Activated T-cell treated with anti-CD3 and anti-CD28 coated beads for 24 hours (primary cell): ENCODE measurements at regions not wholly inside any gene's neighbourhood (a gene's known extent, or its start where the extent isn't known, plus 50 kb on each side); places are given as distances from the start of the nearest gene placed in this dataset.

Experiments
- DNase-seq: peaks from one replicate; pipeline ENCODE4 v3.0.0-alpha.2; 2020; ENCODE audit warnings: low read depth

DNA sequence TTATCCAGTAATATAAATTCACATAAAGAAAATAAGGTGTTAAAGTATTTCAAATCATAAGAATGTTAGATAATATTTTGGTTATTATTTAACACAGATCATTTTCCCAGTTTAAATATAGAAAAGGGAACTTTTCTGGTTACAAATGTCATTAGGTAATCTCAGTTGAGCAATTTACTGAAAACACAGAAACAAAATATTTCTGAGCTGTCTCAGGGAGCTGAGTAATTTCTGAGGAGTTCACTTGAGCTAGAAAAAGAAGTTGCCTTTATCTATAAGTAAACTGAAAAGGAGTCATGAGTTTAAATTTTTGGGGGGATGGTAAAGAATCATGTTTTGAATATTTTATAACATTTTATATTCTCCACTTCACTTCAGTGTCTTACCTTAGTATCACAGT is 855.4 kb upstream of the ARPP21 start:
- no peak for DNase-seq

GRCh38 chr3:34793057-34793456 is 846.3 kb upstream of the ARPP21 start:
- no peak for DNase-seq

- no peak for DNase-seq
Observed at GRCh38 chr3:34807611-34808010, 831.7 kb upstream of the ARPP21 start.

GRCh38 chr3:34808287-34808686 is 831.0 kb upstream of the ARPP21 start:
- no peak for DNase-seq

DNA sequence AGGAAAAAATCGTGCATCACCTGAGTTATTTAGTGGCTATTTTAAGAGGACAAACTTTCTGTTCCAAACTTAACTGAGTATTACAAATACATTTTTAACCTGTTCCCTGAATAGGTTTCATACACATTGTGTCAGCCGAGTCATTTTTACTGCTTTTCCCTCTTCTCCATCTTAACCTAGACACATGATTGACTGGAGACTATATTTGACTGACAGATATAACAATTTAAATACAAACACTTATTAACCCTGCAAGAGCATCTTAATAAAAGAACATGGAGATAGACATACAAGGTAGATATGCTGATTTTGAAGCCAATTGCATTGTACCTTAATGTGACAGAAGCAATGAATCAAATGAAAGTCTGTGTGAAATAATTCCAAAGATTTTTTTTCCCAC is 810.5 kb upstream of the ARPP21 start:
- no peak for DNase-seq

GRCh38 chr3:34832865-34833508 is 806.3 kb upstream of the ARPP21 start:
- no peak for DNase-seq

- no peak for DNase-seq
Observed at GRCh38 chr3:34837848-34838741, 801.2 kb upstream of the ARPP21 start.

GRCh38 chr3:34842706-34843480 is 796.4 kb upstream of the ARPP21 start:
- no peak for DNase-seq

- no peak for DNase-seq
Observed at GRCh38 chr3:34844323-34844620, 795.1 kb upstream of the ARPP21 start.

- DNase-seq: no peak
Observed at GRCh38 chr3:34851137-34851536, 788.2 kb upstream of the ARPP21 start.

DNA sequence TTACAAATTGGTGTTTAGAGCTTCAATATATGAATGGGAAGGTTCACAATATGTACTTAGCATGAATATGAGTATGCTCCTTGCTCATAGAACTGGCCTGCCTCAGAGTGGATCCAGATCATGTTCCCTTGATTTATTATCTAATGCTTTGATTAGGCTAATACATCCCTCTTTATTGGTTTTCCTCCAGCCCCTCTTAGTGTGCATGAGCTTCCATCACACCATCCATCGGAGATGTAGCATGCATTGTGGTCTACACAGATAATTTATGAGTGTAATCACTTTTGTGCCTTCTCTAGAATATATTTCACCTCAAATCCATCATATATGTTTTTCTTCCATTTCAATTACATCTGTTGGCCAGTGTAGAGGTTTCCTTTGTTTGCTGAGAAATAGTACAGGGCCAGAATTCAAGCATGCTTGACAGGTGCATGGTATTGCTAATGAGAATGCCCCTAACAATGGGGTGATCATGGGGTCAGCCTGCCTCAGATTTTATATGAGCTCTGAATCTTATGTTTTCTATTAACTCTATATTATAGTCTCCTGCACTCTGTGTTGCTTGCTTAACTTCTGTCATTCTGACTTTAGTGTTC is 786.4 kb upstream of the ARPP21 start:
- DNase-seq: no peak

- DNase-seq: no peak
Observed at GRCh38 chr3:34856081-34856947, 783.0 kb upstream of the ARPP21 start.

DNA sequence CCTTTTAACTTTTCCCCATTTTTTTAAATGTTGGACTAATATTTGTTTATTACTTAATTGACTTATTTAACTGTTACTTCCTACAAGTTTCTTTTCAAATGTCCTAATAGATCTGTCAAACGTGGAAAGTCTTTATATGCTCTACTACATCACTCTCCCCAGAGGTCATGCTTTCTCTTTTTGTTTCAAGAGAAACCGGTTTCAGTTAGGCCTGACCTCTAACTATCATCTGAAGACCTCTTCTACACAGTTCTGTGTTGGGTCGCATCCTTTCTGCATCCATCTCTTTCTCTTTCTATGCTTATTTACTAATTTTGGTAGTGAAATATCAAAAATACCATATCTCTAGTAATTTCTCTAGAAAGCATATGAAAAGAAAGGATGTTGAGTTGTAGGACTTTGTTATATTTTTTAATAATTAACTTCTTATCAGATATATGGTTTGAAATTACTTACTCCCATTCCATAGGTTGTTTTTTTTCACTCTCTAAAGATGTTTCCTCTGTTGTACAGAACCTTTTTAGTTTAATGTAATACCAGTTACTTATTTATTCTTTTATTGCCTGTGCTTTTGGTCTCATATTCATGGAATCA is 781.2 kb upstream of the ARPP21 start:
- DNase-seq: no peak

- DNase-seq: no peak
Observed at GRCh38 chr3:34859746-34860145, 779.6 kb upstream of the ARPP21 start.

GRCh38 chr3:34862456-34862855 is 776.9 kb upstream of the ARPP21 start:
- no peak for DNase-seq

GRCh38 chr3:34863485-34863884 is 775.8 kb upstream of the ARPP21 start:
- DNase-seq: no peak

- DNase-seq: no peak
Observed at GRCh38 chr3:34864011-34864410, 775.3 kb upstream of the ARPP21 start.

DNA sequence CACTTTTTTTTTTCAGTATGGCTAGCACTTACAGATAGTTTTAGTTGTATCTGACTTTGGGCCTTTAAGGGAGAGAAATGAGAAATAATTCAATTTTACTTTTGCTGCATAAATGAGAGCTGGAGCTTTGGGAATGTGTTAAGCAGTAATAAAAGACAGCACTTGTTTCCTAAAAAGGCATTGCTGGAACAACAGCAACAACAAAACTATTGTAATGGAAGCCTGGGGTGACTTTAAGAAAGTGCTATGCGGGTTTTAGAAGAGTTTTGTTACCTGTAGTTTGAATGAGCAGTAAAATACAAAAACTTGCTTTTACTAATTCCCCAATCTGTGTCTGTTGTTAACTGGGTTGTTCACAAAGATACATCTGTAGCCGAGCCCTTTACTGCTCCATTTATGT is 774.0 kb upstream of the ARPP21 start:
- no peak for DNase-seq

DNA sequence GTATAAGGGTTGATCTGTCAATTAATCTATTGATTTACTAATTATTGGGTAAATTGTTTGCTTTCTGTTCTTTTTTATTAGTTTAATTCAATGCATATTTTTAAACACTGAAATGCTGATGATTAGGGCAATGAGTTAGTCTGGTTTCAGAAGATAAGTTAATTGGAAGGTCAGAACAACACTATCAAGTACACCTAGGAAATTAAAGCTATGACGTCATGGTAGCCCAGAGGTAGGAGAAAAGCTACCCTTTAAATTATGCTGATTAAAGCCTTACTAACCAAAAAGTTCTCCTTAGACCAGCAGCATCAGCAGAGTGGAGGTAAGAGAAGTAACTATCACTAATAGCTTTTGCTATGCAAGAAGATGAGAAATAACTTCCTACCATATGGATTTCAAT is 770.4 kb upstream of the ARPP21 start:
- DNase-seq: no peak

- DNase-seq: no peak
Observed at GRCh38 chr3:34869696-34870095, 769.6 kb upstream of the ARPP21 start.

DNA sequence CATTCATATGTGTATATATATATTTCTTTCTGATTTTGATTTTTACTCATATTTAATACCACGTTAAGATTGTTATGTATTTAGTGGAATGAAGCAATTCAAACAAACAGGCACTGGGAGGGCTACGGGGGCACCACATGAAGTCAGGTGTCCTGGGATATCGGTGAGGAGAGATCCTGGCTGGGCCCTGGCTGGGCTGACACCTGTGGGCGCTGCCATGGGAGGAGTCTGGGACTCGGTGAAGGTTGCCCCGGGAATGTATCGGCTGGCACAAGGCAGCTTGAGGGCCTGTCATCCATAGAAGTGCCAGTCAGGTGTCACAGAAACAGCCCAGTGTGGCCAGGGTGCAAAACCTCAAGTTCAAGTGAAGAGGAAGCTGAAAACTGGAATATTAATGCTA is 766.9 kb upstream of the ARPP21 start:
- DNase-seq: no peak
